ENCODE measurements at regions not wholly inside any gene's neighbourhood (a gene's known extent, or its start where the extent isn't known, plus 50 kb on each side); places are given as distances from the start of the nearest gene placed in this dataset.

DNA sequence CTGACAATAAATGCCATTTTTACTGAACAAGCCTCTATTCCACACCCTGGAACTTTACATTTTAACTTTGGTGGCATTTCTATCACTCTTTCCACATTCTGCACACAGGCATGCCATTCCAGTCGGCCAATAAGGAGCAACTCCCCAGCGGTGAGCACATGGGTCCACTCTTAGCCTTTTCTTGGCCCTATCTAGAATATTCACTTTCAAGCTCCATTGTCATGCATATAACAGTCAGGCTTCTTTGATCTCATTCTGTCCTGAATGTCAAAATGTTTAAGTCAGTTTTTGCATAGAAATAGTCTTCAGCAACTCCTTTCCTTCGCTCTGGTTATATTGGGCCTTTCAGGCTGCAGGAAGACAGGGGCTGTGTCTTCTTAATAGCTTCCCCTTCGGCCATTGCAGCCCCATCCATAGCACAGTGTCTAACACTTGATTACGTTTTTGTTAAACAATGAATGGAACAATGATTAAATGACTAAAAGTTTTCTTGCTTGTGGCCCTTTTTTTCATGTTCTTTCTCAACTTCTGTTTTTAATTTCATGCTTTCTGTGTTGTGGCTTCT, 427.3 kb downstream of the MFSD1 start:
- H3K9ac ChIP-seq (ENCODE audit: insufficient read length) = no peak overlapping the region
- no peak for DNase-seq (ENCODE audit: low read depth, low spot score)
- no peaks in the 10 kb centered on the region for H3K9me3 ChIP-seq (ENCODE audit: low read depth, low read length)
- H3K4me3 ChIP-seq = no peak overlapping the region
- no peaks in the 10 kb centered on the region for H3K36me3 ChIP-seq (ENCODE audit: insufficient read depth, low read length)
- TF ChIP-seq POLR2AphosphoS5 (IDR thresholded peaks at IDR 0.05; ENCODE audit: borderline replicate concordance, low read depth, low read length) (no peak), FOXP2 (optimal IDR thresholded peaks at IDR 0.05; ENCODE audit: control extremely low read depth, extremely low read length, insufficient read depth) (no peak), EZH2 (IDR thresholded peaks at IDR 0.05) (no peak)
- no peak overlapping the region for H3K27ac ChIP-seq

DNA sequence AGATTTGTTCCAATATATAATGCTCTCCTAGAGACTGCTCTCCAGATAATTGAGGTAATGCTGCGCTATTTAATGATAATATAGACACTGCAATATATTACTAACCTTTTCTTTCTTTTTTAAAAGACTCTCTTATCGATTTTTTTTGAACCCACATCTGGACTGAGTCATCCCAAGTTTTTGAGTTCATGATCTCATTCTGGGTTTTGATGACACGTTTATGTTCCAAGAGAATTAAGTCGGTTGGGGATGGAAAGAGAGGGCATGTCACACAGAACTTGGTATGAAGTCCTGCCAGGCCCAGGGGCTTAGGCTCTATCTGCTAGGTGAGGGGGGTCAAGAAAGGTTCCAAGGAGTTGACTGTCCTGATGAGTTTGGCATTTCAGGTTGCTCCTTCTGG, 431.1 kb downstream of the MFSD1 start:
- DNase-seq (ENCODE audit: low read depth, low spot score) = no peak
- H3K4me3 ChIP-seq = no peak overlapping the region
- H3K27ac ChIP-seq = no peak overlapping the region
- TF ChIP-seq POLR2AphosphoS5 (IDR thresholded peaks at IDR 0.05; ENCODE audit: borderline replicate concordance, low read depth, low read length) = no peak
- TF ChIP-seq FOXP2 (optimal IDR thresholded peaks at IDR 0.05; ENCODE audit: control extremely low read depth, extremely low read length, insufficient read depth) = no peak
- no peak for TF ChIP-seq EZH2 (IDR thresholded peaks at IDR 0.05)
- no peaks in the 10 kb centered on the region for H3K9me3 ChIP-seq (ENCODE audit: low read depth, low read length)
- H3K36me3 ChIP-seq (ENCODE audit: insufficient read depth, low read length) = no peaks in the 10 kb centered on the region
- H3K9ac ChIP-seq (ENCODE audit: insufficient read length) = no peak overlapping the region

DNA sequence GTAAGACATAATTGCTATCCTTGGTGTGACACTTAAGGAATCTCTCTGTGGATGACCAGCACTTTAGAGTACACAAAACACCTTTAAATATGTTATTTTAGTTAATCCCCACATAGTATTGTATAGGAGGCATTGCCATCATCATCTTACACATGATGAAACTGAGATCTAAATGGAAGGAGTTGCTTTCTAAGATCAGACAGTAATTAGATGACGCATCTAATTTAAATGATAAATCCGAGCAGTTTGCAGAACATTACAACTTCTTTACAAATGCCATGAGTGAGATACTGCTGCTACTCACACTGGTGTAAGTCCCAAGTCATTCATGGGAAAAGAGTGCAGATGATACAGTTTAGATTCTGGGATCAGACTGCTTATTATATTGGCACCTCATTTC, 431.9 kb downstream of the MFSD1 start:
- no peaks in the 10 kb centered on the region for H3K36me3 ChIP-seq (ENCODE audit: insufficient read depth, low read length)
- H3K27ac ChIP-seq = no peak overlapping the region
- DNase-seq (ENCODE audit: low read depth, low spot score) = no peak

DNA sequence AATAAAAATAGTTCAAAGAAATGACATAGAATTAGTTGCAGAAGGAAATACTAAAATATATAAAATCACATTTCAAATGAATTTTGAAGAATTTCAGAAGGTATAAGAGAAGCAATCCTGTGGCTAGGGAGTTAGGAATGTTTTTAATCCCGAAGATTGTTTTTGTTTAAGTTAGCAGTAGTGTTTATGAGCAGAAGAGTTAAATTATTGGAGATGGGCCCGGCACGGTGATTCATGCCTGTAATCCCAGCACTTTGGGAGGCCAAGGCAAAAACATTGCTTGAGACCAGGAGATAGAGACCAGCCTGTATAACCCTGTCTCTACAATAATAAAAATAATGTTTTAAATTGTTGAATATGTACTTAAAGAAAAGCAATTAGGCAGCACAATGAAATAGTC, 432.5 kb downstream of the MFSD1 start:
- Histone ChIP-seq H3K4me3 (no peak overlapping the region), H3K9me3 (ENCODE audit: low read depth, low read length) (no peaks in the 10 kb centered on the region), H3K9ac (ENCODE audit: insufficient read length) (no peak overlapping the region), H3K36me3 (ENCODE audit: insufficient read depth, low read length) (no peaks in the 10 kb centered on the region), H3K27ac (no peak overlapping the region)
- no peak for TF ChIP-seq FOXP2 (optimal IDR thresholded peaks at IDR 0.05; ENCODE audit: control extremely low read depth, extremely low read length, insufficient read depth)
- no peak for TF ChIP-seq POLR2AphosphoS5 (IDR thresholded peaks at IDR 0.05; ENCODE audit: borderline replicate concordance, low read depth, low read length)
- TF ChIP-seq EZH2 (IDR thresholded peaks at IDR 0.05) = no peak
- DNase-seq (ENCODE audit: low read depth, low spot score) = no peak

More for the DNA sequence above, 431.9 kb downstream of the MFSD1 start:
- TF ChIP-seq EZH2 (IDR thresholded peaks at IDR 0.05) = no peak
- TF ChIP-seq FOXP2 (optimal IDR thresholded peaks at IDR 0.05; ENCODE audit: control extremely low read depth, extremely low read length, insufficient read depth) = no peak
- no peak for TF ChIP-seq POLR2AphosphoS5 (IDR thresholded peaks at IDR 0.05; ENCODE audit: borderline replicate concordance, low read depth, low read length)
- H3K9me3 ChIP-seq (ENCODE audit: low read depth, low read length) = no peaks in the 10 kb centered on the region
- no peak overlapping the region for H3K9ac ChIP-seq (ENCODE audit: insufficient read length)
- no peak overlapping the region for H3K4me3 ChIP-seq

DNA sequence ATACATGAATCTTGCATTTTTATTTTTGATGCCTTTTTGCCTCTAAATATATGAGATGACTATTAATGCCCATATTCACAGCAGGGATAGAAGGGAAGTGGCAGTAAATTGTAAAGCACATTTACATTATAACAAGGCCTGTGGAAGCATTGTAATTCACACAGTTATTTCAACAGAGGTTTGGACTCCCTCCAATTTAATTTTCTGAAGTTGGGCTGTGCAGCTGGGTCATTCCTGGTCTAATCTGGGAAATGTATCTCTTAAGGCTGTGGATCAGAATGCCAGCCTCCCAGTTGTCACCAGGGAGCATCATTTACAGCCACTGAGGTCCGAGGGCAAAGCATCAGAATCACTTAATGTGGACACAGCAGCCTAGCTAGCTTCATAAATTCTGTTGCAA, 434.5 kb downstream of the MFSD1 start:
- Histone ChIP-seq H3K4me3 (no peak overlapping the region), H3K27ac (no peak overlapping the region), H3K9me3 (ENCODE audit: low read depth, low read length) (no peaks in the 10 kb centered on the region), H3K9ac (ENCODE audit: insufficient read length) (no peak overlapping the region), H3K36me3 (ENCODE audit: insufficient read depth, low read length) (no peaks in the 10 kb centered on the region)
- no peak for DNase-seq (ENCODE audit: low read depth, low spot score)
- TF ChIP-seq FOXP2 (optimal IDR thresholded peaks at IDR 0.05; ENCODE audit: control extremely low read depth, extremely low read length, insufficient read depth) (no peak), EZH2 (IDR thresholded peaks at IDR 0.05) (no peak), POLR2AphosphoS5 (IDR thresholded peaks at IDR 0.05; ENCODE audit: borderline replicate concordance, low read depth, low read length) (no peak)

DNA sequence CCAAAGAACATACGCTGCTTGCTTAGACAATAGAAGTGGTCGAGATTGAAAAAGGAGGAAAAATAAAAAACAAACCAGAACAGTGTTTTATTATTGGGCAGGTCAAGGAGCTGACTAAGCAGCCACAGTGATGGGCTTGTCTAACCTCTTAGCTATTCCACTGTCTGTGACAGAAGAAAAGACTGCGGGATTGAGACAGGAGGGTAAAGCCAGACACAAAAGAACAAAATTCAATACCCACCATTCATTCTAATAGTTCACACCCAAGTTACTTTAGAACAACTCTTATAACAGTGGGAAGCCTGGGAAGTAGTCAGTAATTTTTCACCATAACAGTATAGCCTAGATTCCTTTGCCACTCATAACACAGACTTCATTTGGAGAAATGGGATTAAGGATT, 435.4 kb downstream of the MFSD1 start:
- Histone ChIP-seq H3K27ac (no peak overlapping the region), H3K9me3 (ENCODE audit: low read depth, low read length) (no peaks in the 10 kb centered on the region), H3K36me3 (ENCODE audit: insufficient read depth, low read length) (no peaks in the 10 kb centered on the region), H3K9ac (ENCODE audit: insufficient read length) (no peak overlapping the region), H3K4me3 (no peak overlapping the region)
- DNase-seq (ENCODE audit: low read depth, low spot score) = no peak
- no peak for TF ChIP-seq EZH2 (IDR thresholded peaks at IDR 0.05)
- TF ChIP-seq POLR2AphosphoS5 (IDR thresholded peaks at IDR 0.05; ENCODE audit: borderline replicate concordance, low read depth, low read length) = no peak
- no peak for TF ChIP-seq FOXP2 (optimal IDR thresholded peaks at IDR 0.05; ENCODE audit: control extremely low read depth, extremely low read length, insufficient read depth)

DNA sequence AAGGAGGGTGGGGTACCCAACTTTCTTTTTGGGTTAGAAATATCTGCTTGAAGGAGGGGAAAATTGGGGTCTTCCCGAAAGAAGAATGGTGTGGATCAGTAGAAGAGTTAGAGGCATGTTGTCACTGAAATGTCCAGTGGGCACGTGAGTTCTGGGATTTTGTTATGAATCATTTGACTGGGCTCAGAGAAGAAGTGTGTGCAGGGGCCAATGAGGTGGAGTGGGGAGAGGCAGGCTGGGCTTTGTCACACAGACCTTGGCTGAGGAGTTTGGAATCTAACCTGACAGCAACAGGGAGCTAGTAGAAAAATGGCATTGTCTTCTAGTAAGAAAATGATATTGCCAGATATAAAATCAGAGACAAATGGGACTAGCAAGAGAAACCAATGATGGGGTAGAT, 436.8 kb downstream of the MFSD1 start:
- Histone ChIP-seq H3K4me3 (no peak overlapping the region), H3K27ac (no peak overlapping the region), H3K9me3 (ENCODE audit: low read depth, low read length) (no peaks in the 10 kb centered on the region), H3K36me3 (ENCODE audit: insufficient read depth, low read length) (no peaks in the 10 kb centered on the region), H3K9ac (ENCODE audit: insufficient read length) (no peak overlapping the region)
- TF ChIP-seq EZH2 (IDR thresholded peaks at IDR 0.05) (no peak), FOXP2 (optimal IDR thresholded peaks at IDR 0.05; ENCODE audit: control extremely low read depth, extremely low read length, insufficient read depth) (no peak), POLR2AphosphoS5 (IDR thresholded peaks at IDR 0.05; ENCODE audit: borderline replicate concordance, low read depth, low read length) (no peak)
- DNase-seq (ENCODE audit: low read depth, low spot score) = no peak

DNA sequence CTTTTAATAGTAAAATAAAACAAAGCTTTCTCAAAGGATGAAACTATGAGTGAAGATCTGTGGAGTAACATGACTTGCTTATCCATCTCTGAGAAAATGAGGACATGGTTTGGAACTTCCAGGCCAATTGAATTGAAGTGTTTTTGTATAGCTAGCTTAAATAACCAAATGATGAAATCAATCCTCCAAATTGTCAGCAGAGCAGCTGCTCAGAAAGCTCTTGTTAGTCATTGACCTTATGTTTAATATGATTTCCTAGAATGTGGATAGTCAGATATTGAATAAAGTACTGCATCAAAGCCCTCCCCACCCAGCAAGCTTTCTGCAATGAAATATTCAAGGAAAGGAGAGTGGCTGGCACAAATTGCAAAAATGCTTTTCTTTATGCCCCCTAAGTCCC, 437.2 kb downstream of the MFSD1 start:
- Histone ChIP-seq H3K4me3 (no peak overlapping the region), H3K27ac (no peak overlapping the region), H3K36me3 (ENCODE audit: insufficient read depth, low read length) (no peaks in the 10 kb centered on the region), H3K9me3 (ENCODE audit: low read depth, low read length) (no peaks in the 10 kb centered on the region), H3K9ac (ENCODE audit: insufficient read length) (no peak overlapping the region)
- DNase-seq (ENCODE audit: low read depth, low spot score) = no peak
- TF ChIP-seq FOXP2 (optimal IDR thresholded peaks at IDR 0.05; ENCODE audit: control extremely low read depth, extremely low read length, insufficient read depth) = no peak
- TF ChIP-seq POLR2AphosphoS5 (IDR thresholded peaks at IDR 0.05; ENCODE audit: borderline replicate concordance, low read depth, low read length) = no peak
- TF ChIP-seq EZH2 (IDR thresholded peaks at IDR 0.05) = no peak

DNA sequence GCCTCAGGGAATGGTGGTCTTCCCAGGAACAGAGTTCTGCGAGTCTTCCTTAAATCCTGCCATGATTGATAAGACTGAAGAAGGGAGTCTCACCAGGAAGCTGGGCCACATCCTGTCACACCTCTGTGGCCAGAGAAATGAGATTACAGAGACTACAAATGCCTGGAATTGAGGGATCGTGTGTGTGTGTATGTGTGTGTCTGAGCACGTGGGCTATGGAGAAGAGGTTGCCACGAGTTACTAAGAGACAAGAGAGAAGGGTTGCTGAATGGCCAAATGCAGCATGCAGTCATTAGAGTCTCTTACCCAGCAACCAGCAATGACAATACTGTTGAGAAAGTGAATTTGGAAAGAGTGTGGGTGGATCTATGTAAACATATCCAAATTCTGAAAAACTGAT, 443.1 kb downstream of the MFSD1 start:
- no peak for DNase-seq (ENCODE audit: low read depth, low spot score)
- H3K4me3 ChIP-seq = no peak overlapping the region

More for the DNA sequence above, 443.1 kb downstream of the MFSD1 start:
- Histone ChIP-seq H3K27ac (no peak overlapping the region), H3K9ac (ENCODE audit: insufficient read length) (no peak overlapping the region), H3K9me3 (ENCODE audit: low read depth, low read length) (no peaks in the 10 kb centered on the region), H3K36me3 (ENCODE audit: insufficient read depth, low read length) (no peaks in the 10 kb centered on the region)
- TF ChIP-seq POLR2AphosphoS5 (IDR thresholded peaks at IDR 0.05; ENCODE audit: borderline replicate concordance, low read depth, low read length) = no peak
- no peak for TF ChIP-seq EZH2 (IDR thresholded peaks at IDR 0.05)
- no peak for TF ChIP-seq FOXP2 (optimal IDR thresholded peaks at IDR 0.05; ENCODE audit: control extremely low read depth, extremely low read length, insufficient read depth)

All from SK-N-MC (cell line).